ENCODE measurements at regions not wholly inside any gene's neighbourhood (a gene's known extent, or its start where the extent isn't known, plus 50 kb on each side); places are given as distances from the start of the nearest gene placed in this dataset.

DNA sequence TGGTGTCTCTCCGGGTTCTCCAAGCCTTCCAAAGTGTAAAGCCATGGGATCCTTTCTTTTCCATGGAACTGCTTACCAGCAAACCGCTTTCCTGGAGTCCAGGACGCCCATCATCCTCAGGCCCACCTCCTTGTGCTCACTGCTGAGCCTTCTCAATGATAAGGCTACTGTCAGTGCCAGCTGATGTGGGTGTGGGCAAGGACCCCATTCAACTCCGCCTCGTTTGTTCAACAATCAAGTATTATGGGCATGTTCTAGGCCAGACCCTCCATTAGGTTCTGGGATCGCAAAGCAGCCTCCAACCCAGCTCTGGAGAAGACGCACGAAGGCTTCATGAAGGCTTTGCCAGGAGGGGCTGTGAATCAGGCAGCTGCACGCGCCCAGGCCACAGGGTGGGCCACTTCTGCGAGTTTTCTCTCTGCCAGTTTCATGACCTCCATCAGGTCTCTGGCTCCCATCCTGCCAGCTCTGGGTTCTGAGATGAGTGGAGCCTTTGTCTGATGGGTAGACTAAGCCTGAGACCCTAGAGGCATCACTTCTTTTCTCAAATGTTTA is 177.1 kb downstream of the MRPL14 start:
- intact Hi-C loops (cut with micrococcal nuclease), result loop anchor here (10.0 kb wide), 1 partner anchor 125 kb away; no protein-coding TSS in a partner anchor
- no peaks in the 10 kb centered on the region for H3K79me2 ChIP-seq (ENCODE audit: control insufficient read depth, insufficient read depth, low read length)

More for the DNA sequence above, 177.1 kb downstream of the MRPL14 start:
- ChIA-PET CTCF (interaction anchor here (1.1 to 1.8 kb wide), 7 partner anchors 9 to 180 kb away, joined by 3 to 8 read pairs (median 3); partner anchors contain the start of gene VEGFA), POLR2A (no interaction called here)
- dilution Hi-C loops (cut with MboI; ENCODE audit: extremely low pct_ligation_motif_present, low sequenced_read_pairs), result no loop called here
- Histone ChIP-seq H3K4me1 (ENCODE audit: control insufficient read depth, extremely low read depth, insufficient read depth, low read length) (no peaks in the 10 kb centered on the region), H3K9ac (replicated peaks; ENCODE audit: extremely low read depth, insufficient read depth, low read length) (no peak overlapping the region), H3K9me1 (replicated peaks; ENCODE audit: control insufficient read depth, extremely low read depth, insufficient read depth, low read length) (no peaks in the 10 kb centered on the region), H4K20me1 (replicated peaks; ENCODE audit: control insufficient read depth, extremely low read depth, insufficient read depth, low read length) (no peaks in the 10 kb centered on the region), H3K27me3 (ENCODE audit: control insufficient read depth in 2 of 2, insufficient read depth in 2 of 2, low read length in 2 of 2) (peaks cover 2 to 3% of the 10 kb centered on the region in 2 experiments), H3K4me2 (ENCODE audit: insufficient read depth, low read length) (no peak overlapping the region), H3K9me3 (replicated peaks; ENCODE audit: control insufficient read depth, insufficient read depth, low read length) (no peaks in the 10 kb centered on the region), H3K27ac (ENCODE audit: insufficient read depth, low read depth, low read length) (no peak overlapping the region), H3K4me3 (replicated peaks in 1 of 3; ENCODE audit: insufficient read depth in 1 of 3, low read depth in 1 of 3, low read length in 3 of 3) (no peak overlapping the region), H2AFZ (ENCODE audit: low read depth, low read length) (no peak overlapping the region), H3K36me3 (ENCODE audit: control insufficient read depth in 2 of 2, extremely low read depth in 1 of 2, insufficient read depth in 2 of 2, low read length in 2 of 2) (no peaks in the 10 kb centered on the region)
- FAIRE-seq, result no peak
- no peak for DNase-seq (ENCODE audit: low read depth, low spot score)
- no peak for TF ChIP-seq MYC (IDR thresholded peaks at IDR 0.05; ENCODE audit: low read depth, low read length)
- no peak for TF ChIP-seq FOS (IDR thresholded peaks at IDR 0.05; ENCODE audit: borderline replicate concordance, insufficient read depth, low read length)
- no peak for TF ChIP-seq JUN (IDR thresholded peaks at IDR 0.05; ENCODE audit: borderline replicate concordance, insufficient read depth, insufficient read length, low read depth)
- TF ChIP-seq POLR2A (IDR thresholded peaks at IDR 0.05; ENCODE audit: low read depth, low read length), result no peak
- no peak for TF ChIP-seq EZH2 (IDR thresholded peaks at IDR 0.05; ENCODE audit: borderline replicate concordance, low read depth, low read length, severe bottlenecking)
- TF ChIP-seq, protein P1, sequence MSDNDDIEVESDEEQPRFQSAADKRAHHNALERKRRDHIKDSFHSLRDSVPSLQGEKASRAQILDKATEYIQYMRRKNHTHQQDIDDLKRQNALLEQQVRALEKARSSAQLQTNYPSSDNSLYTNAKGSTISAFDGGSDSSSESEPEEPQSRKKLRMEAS (IDR thresholded peaks at IDR 0.05; ENCODE audit: insufficient read depth, insufficient read length), result no peak
- no peak for TF ChIP-seq POLR2AphosphoS5 (IDR thresholded peaks at IDR 0.05; ENCODE audit: insufficient read depth, low read depth, low read length)
- TF ChIP-seq, protein P2, sequence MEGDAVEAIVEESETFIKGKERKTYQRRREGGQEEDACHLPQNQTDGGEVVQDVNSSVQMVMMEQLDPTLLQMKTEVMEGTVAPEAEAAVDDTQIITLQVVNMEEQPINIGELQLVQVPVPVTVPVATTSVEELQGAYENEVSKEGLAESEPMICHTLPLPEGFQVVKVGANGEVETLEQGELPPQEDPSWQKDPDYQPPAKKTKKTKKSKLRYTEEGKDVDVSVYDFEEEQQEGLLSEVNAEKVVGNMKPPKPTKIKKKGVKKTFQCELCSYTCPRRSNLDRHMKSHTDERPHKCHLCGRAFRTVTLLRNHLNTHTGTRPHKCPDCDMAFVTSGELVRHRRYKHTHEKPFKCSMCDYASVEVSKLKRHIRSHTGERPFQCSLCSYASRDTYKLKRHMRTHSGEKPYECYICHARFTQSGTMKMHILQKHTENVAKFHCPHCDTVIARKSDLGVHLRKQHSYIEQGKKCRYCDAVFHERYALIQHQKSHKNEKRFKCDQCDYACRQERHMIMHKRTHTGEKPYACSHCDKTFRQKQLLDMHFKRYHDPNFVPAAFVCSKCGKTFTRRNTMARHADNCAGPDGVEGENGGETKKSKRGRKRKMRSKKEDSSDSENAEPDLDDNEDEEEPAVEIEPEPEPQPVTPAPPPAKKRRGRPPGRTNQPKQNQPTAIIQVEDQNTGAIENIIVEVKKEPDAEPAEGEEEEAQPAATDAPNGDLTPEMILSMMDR (IDR thresholded peaks at IDR 0.05; ENCODE audit: extremely low read depth in 1 of 2, insufficient read depth in 1 of 2, low read depth in 1 of 2, low read length in 2 of 2), result no peak
- TF ChIP-seq GATA2 (IDR thresholded peaks at IDR 0.05; ENCODE audit: insufficient read depth, insufficient read length, low read depth, low read length), result no peak
- BruUV-seq (replicated peaks), result no TSS peak

Measured in endothelial cell of umbilical vein (primary cell).